HEK293T (cell line): ENCODE measurements at regions not wholly inside any gene's neighbourhood (a gene's known extent, or its start where the extent isn't known, plus 50 kb on each side); places are given as distances from the start of the nearest gene placed in this dataset.

Experiments used
- CTCF ChIA-PET: fragments of 350-600 bp; formaldehyde crosslinking; extraction: SDS; loops from one replicate; lab custom pipeline; 2021; ENCODE audit warnings: antibody characterized with exemption, inconsistent platforms; lab: Yijun Ruan, JAX
- POLR2A ChIA-PET: fragments of 350-600 bp; formaldehyde crosslinking; extraction: SDS; loops from one replicate; lab custom pipeline; 2020; ENCODE audit warnings: antibody characterized with exemption, inconsistent platforms; lab: Yijun Ruan, JAX
- DNase-seq: peaks from one replicate; pipeline ENCODE4 v3.0.0; 2012; ENCODE audit warnings: mixed read lengths; ENCODE audit errors: extremely low spot score
- ARNT ChIP-seq: fragments of 450-650 bp; IDR thresholded peaks from 2 replicates; pipeline ENCODE4 v1.6.1; 2017; ENCODE audit warnings: mild to moderate bottlenecking
- BHLHE40 ChIP-seq: fragments of 450-650 bp; IDR thresholded peaks from 2 replicates; pipeline ENCODE4 v1.6.1; 2016; ENCODE audit warnings: mild to moderate bottlenecking, moderate library complexity, borderline replicate concordance
- CTBP1 ChIP-seq: fragments of 450-650 bp; IDR thresholded peaks from 2 replicates; pipeline ENCODE4 v1.6.1; 2016; ENCODE audit warnings: borderline replicate concordance
- ELF4 ChIP-seq: fragments of 450-650 bp; IDR thresholded peaks from 2 replicates; pipeline ENCODE4 v1.6.1; 2017; ENCODE audit warnings: antibody characterized with exemption
- FOXA1 ChIP-seq: fragments of 450-650 bp; IDR thresholded peaks from 2 replicates; pipeline ENCODE4 v1.6.1; 2016; ENCODE audit warnings: mild to moderate bottlenecking
- FOXK2 ChIP-seq: fragments of 450-650 bp; IDR thresholded peaks from 2 replicates; pipeline ENCODE4 v1.6.1; 2016; ENCODE audit warnings: mild to moderate bottlenecking
- FOXM1 ChIP-seq: fragments of 450-650 bp; IDR thresholded peaks from 2 replicates; pipeline ENCODE4 v1.6.1; 2017; ENCODE audit warnings: mild to moderate bottlenecking, borderline replicate concordance
- HDGF ChIP-seq: fragments of 450-650 bp; IDR thresholded peaks from 2 replicates; pipeline ENCODE4 v1.6.1; 2017; ENCODE audit warnings: antibody characterized with exemption, borderline replicate concordance
- L3MBTL2 ChIP-seq: fragments of 450-650 bp; conservative IDR thresholded peaks from 2 replicates; pipeline ENCODE4 v1.6.1; 2016; ENCODE audit warnings: mild to moderate bottlenecking
- LEF1 ChIP-seq: fragments of 450-650 bp; IDR thresholded peaks from 2 replicates; pipeline ENCODE4 v1.6.1; 2017; ENCODE audit warnings: mild to moderate bottlenecking, borderline replicate concordance
- NFRKB ChIP-seq: fragments of 450-650 bp; IDR thresholded peaks from 2 replicates; pipeline ENCODE4 v1.6.1; 2016; ENCODE audit warnings: mild to moderate bottlenecking, moderate library complexity
- SP1 ChIP-seq: fragments of 450-650 bp; IDR thresholded peaks from 2 replicates; pipeline ENCODE4 v1.6.1; 2017
- SUZ12 ChIP-seq: fragments of 450-650 bp; IDR thresholded peaks from 2 replicates; pipeline ENCODE4 v1.6.1; 2016; ENCODE audit warnings: mild to moderate bottlenecking
- TARDBP ChIP-seq: fragments of 450-650 bp; IDR thresholded peaks from 2 replicates; pipeline ENCODE4 v1.6.1; 2016
- ZNF384 ChIP-seq: fragments of 450-650 bp; IDR thresholded peaks from 2 replicates; pipeline ENCODE4 v1.6.1; 2016
- TF ChIP-seq, protein P1 (sequence below): fragments of 450-650 bp; IDR thresholded peaks from 2 replicates; pipeline ENCODE4 v1.6.1; 2016

GRCh38 chr5:156200938-156201787 lies 125.8 kb upstream of the SGCD start:
- no peak for DNase-seq
- no peak for TF ChIP-seq L3MBTL2
- no peak for TF ChIP-seq ZNF384
- no peak for TF ChIP-seq CTBP1
- TF ChIP-seq ELF4, result no peak
- no peak for TF ChIP-seq BHLHE40
- TF ChIP-seq, protein P1, sequence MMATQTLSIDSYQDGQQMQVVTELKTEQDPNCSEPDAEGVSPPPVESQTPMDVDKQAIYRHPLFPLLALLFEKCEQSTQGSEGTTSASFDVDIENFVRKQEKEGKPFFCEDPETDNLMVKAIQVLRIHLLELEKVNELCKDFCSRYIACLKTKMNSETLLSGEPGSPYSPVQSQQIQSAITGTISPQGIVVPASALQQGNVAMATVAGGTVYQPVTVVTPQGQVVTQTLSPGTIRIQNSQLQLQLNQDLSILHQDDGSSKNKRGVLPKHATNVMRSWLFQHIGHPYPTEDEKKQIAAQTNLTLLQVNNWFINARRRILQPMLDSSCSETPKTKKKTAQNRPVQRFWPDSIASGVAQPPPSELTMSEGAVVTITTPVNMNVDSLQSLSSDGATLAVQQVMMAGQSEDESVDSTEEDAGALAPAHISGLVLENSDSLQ, result no peak
- TF ChIP-seq SUZ12, result no peak
- TF ChIP-seq FOXK2, result no peak
- TF ChIP-seq FOXM1, result no peak
- TF ChIP-seq NFRKB, result no peak
- TF ChIP-seq FOXA1, result no peak
- TF ChIP-seq SP1, result no peak
- TF ChIP-seq HDGF, result no peak
- TF ChIP-seq TARDBP, result no peak
- no peak for TF ChIP-seq ARNT
- ChIA-PET POLR2A (no interaction called here), CTCF (no interaction called here)

GRCh38 chr5:156201788-156202403 lies 125.1 kb upstream of the SGCD start:
- CTCF ChIA-PET, result no interaction called here
- POLR2A ChIA-PET, result no interaction called here
- no peak for DNase-seq
- no peak for TF ChIP-seq TARDBP
- TF ChIP-seq SUZ12, result no peak
- no peak for TF ChIP-seq HDGF

GRCh38 chr5:156208271-156208670 lies 118.7 kb upstream of the SGCD start:
- CTCF ChIA-PET, result no interaction called here
- TF ChIP-seq SUZ12, result no peak
- POLR2A ChIA-PET, result no interaction called here
- no peak for DNase-seq

DNA sequence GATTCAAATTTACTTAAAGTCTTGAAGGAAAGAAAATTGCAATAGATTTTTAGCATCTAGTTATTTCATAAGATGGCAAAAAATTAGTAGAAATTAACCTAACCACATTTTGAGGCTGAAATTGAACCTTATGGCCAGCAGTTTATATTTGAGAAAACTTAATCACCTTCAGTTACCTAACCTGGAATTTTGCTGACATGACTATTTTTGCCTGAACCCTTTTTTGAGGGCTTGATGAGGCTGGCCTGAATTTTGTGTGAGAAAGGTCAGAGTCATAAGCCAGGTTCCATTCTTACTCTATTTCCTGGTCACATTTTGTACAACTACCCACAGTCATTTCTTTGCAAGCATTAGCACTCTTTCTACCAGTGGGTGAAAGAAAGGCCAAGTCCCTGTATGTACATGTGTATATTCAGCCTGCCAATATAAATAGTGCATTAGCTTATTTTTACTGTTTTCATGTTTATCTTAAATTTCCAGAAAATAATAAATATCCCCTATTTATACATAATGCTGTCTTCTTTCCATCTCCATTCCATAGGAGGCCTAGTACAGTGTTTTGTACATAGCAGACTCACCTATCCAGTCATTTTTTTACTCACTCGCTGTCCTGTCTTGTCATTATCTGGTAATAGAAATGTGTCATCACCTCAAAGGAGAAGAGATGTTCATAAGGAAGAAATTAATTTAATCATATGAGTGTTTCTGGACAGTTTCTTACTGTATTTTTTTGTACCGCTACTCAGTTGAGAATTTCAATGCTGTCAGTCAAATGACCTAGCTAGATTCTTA lies 108.4 kb upstream of the SGCD start:
- CTCF ChIA-PET, result no interaction called here
- TF ChIP-seq NFRKB, result no peak
- no peak for TF ChIP-seq SP1
- no peak for TF ChIP-seq ARNT
- TF ChIP-seq, protein P1, result no peak
- TF ChIP-seq FOXA1, result no peak
- TF ChIP-seq L3MBTL2, result no peak
- TF ChIP-seq SUZ12, result no peak
- no peak for TF ChIP-seq BHLHE40
- no peak for TF ChIP-seq ELF4
- no peak for TF ChIP-seq HDGF
- TF ChIP-seq FOXM1, result no peak
- TF ChIP-seq LEF1, result no peak
- TF ChIP-seq CTBP1, result no peak
- no peak for TF ChIP-seq TARDBP

GRCh38 chr5:156219483-156220005 lies 107.4 kb upstream of the SGCD start:
- no peak for TF ChIP-seq ELF4
- POLR2A ChIA-PET, result no interaction called here
- no peak for DNase-seq
- CTCF ChIA-PET, result no interaction called here

More for the DNA sequence above, 108.4 kb upstream of the SGCD start:
- POLR2A ChIA-PET, result no interaction called here
- no peak for DNase-seq

DNA sequence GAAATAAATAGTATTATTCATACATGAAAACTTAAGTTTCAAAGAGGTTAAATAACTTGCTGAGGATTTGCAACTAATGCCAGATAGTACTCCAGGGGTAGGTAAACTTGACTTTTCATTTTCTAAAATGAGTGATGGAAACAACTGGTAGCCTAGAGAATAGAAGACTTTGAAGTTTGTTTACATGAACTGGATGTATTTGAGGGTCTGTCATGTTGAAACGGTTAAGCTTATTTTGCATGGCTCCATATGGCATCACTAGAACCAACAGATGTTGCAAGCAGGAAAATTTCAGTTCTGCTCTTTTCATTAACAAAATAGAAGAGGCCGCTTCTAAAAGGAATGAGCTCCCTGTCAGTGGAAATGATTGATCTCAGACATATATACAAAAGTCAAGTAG lies 105.1 kb upstream of the SGCD start:
- CTCF ChIA-PET, result no interaction called here
- no peak for DNase-seq
- POLR2A ChIA-PET, result no interaction called here
- TF ChIP-seq FOXA1, result no peak
- no peak for TF ChIP-seq FOXK2
- no peak for TF ChIP-seq L3MBTL2
- TF ChIP-seq, protein P1, result no peak
- TF ChIP-seq LEF1, result no peak
- no peak for TF ChIP-seq ELF4
- no peak for TF ChIP-seq TARDBP
- TF ChIP-seq SP1, result no peak
- TF ChIP-seq NFRKB, result no peak
- no peak for TF ChIP-seq BHLHE40
- TF ChIP-seq FOXM1, result no peak
- TF ChIP-seq HDGF, result no peak
- no peak for TF ChIP-seq ARNT
- TF ChIP-seq CTBP1, result no peak
- no peak for TF ChIP-seq SUZ12
- TF ChIP-seq ZNF384, result no peak
